Uterus (tissue), 3 donors: ENCODE measurements at regions not wholly inside any gene's neighbourhood (a gene's known extent, or its start where the extent isn't known, plus 50 kb on each side); places are given as distances from the start of the nearest gene placed in this dataset.

ENCODE experiments used
- DNase-seq, 2 donors: peaks; one replicate each; pipeline ENCODE4 v3.0.0-alpha.2; 2019 to 2020
- H3K27ac ChIP-seq, 2 donors: fragments of 200-600 bp; sonication (generic); 1 replicate in 1 of 2; 2 replicates in 1 of 2; pipeline ENCODE4 v1.5.1; 2016 to 2018
- H3K27me3 ChIP-seq, 2 donors: fragments of 200-600 bp; sonication (generic); one replicate each; pipeline ENCODE4 v1.5.1; 2018 to 2019; ENCODE audit warnings: control low read depth in 1 of 2
- H3K36me3 ChIP-seq, 2 donors: fragments of 200-600 bp; sonication (generic); one replicate each; pipeline ENCODE4 v1.5.1; 2019; ENCODE audit warnings: control low read depth in 1 of 2
- H3K4me1 ChIP-seq, 2 donors: fragments of 200-600 bp; sonication (generic); one replicate each; pipeline ENCODE4 v1.5.1; 2018 to 2019; ENCODE audit warnings: control low read depth in 1 of 2
- H3K4me3 ChIP-seq, 2 donors: fragments of 200-600 bp; sonication (generic); 1 replicate in 1 of 2; 2 replicates in 1 of 2; pipeline ENCODE4 v1.5.1; 2018 to 2019; ENCODE audit warnings: mild to moderate bottlenecking in 1 of 2
- H3K9me3 ChIP-seq, 2 donors: fragments of 200-600 bp; sonication (generic); one replicate each; pipeline ENCODE4 v1.5.1; 2019; ENCODE audit warnings: control low read depth in 1 of 2
- CTCF ChIP-seq, 4 experiments: fragments of 200-600 bp in 2 of 4; fragments of 450-650 bp in 2 of 4; sonication (generic) in 2 of 4; IDR thresholded peaks; one replicate each; pipeline ENCODE4 v1.5.1; 2016 to 2019; ENCODE audit warnings: antibody characterized with exemption in 4 of 4, mild to moderate bottlenecking in 2 of 4, moderate library complexity in 1 of 4
- POLR2A ChIP-seq, 2 donors: fragments of 450-650 bp; IDR thresholded peaks; one replicate each; pipeline ENCODE4 v1.6.1; 2016; ENCODE audit warnings: antibody characterized with exemption in 2 of 2, mild to moderate bottlenecking in 1 of 2, moderate library complexity in 1 of 2
- intact Hi-C: fragments of 100-400 bp; cut with DNase I; formaldehyde crosslinking; loops from one replicate; pipeline ENCODE4 v1.15.1; 2023; ENCODE audit warnings: low total_unique reads
- donor health status: DM: yes; HTN: yes; CAD: no.

- no peak for TF ChIP-seq POLR2A (IDR thresholded peaks at IDR 0.05)
- no peak for TF ChIP-seq CTCF (IDR thresholded peaks at IDR 0.05)
- H3K4me1 ChIP-seq, result no peaks in the 10 kb centered on the region
- no peaks in the 10 kb centered on the region for H3K36me3 ChIP-seq
- intact Hi-C loops, result no loop called here
- H3K27ac ChIP-seq, result no peak overlapping the region
- no peaks in the 10 kb centered on the region for H3K27me3 ChIP-seq
- H3K4me3 ChIP-seq, result no peak overlapping the region
- H3K9me3 ChIP-seq, result no peaks in the 10 kb centered on the region
- no peak for DNase-seq
Observed at GRCh38 chr12:43087195-43088091, 464.6 kb downstream of the ADAMTS20 start.

- Histone ChIP-seq H3K27ac (no peak overlapping the region), H3K4me3 (no peak overlapping the region), H3K36me3 (no peaks in the 10 kb centered on the region), H3K27me3 (no peaks in the 10 kb centered on the region), H3K4me1 (no peaks in the 10 kb centered on the region), H3K9me3 (no peaks in the 10 kb centered on the region)
- no peak for DNase-seq
- TF ChIP-seq CTCF (IDR thresholded peaks at IDR 0.05), result no peak
- no peak for TF ChIP-seq POLR2A (IDR thresholded peaks at IDR 0.05)
- intact Hi-C loops, result no loop called here
Observed at GRCh38 chr12:43079476-43079875, 472.5 kb downstream of the ADAMTS20 start.

GRCh38 chr12:43078976-43079375 lies 473.0 kb downstream of the ADAMTS20 start:
- TF ChIP-seq POLR2A (IDR thresholded peaks at IDR 0.05), result no peak
- no peak for TF ChIP-seq CTCF (IDR thresholded peaks at IDR 0.05)
- no peak overlapping the region for H3K27ac ChIP-seq

GRCh38 chr12:43072431-43072830 lies 479.6 kb downstream of the ADAMTS20 start:
- TF ChIP-seq CTCF (IDR thresholded peaks at IDR 0.05), result no peak
- TF ChIP-seq POLR2A (IDR thresholded peaks at IDR 0.05), result no peak

More at GRCh38 chr12:43078976-43079375, 473.0 kb downstream of the ADAMTS20 start:
- DNase-seq, result no peak
- Histone ChIP-seq H3K4me1 (no peaks in the 10 kb centered on the region), H3K9me3 (no peaks in the 10 kb centered on the region), H3K4me3 (no peak overlapping the region), H3K36me3 (no peaks in the 10 kb centered on the region), H3K27me3 (no peaks in the 10 kb centered on the region)
- intact Hi-C loops, result no loop called here

GRCh38 chr12:43069768-43070221 lies 480.2 kb upstream of the PRICKLE1 start:
- Histone ChIP-seq H3K4me1 (no peaks in the 10 kb centered on the region), H3K27ac (no peak overlapping the region), H3K27me3 (no peaks in the 10 kb centered on the region), H3K4me3 (no peak overlapping the region), H3K36me3 (no peaks in the 10 kb centered on the region), H3K9me3 (no peaks in the 10 kb centered on the region)
- peak; percentile 24 to 68 for DNase-seq
- intact Hi-C loops, result no loop called here
- no peak for TF ChIP-seq CTCF (IDR thresholded peaks at IDR 0.05)
- TF ChIP-seq POLR2A (IDR thresholded peaks at IDR 0.05), result no peak

More at GRCh38 chr12:43072431-43072830, 479.6 kb downstream of the ADAMTS20 start:
- Histone ChIP-seq H3K36me3 (no peaks in the 10 kb centered on the region), H3K9me3 (no peaks in the 10 kb centered on the region), H3K27ac (no peak overlapping the region), H3K27me3 (no peaks in the 10 kb centered on the region), H3K4me1 (no peaks in the 10 kb centered on the region), H3K4me3 (no peak overlapping the region)
- no peak for DNase-seq
- intact Hi-C loops, result no loop called here
